Ascending aorta (tissue), 2 donors: ENCODE measurements at regions not wholly inside any gene's neighbourhood (a gene's known extent, or its start where the extent isn't known, plus 50 kb on each side); places are given as distances from the start of the nearest gene placed in this dataset.

Source experiments
- DNase-seq, 2 donors: peaks; one replicate each; pipeline ENCODE4 v3.0.0-alpha.2; 2019; ENCODE audit warnings: low spot score in 2 of 2
- H3K27ac ChIP-seq, 2 donors: fragments of 200-600 bp; sonication (generic); one replicate each; pipeline ENCODE4 v1.5.1; 2016 to 2017; ENCODE audit warnings: mild to moderate bottlenecking in 1 of 2
- H3K27me3 ChIP-seq: fragments of 200-600 bp; sonication (generic); one replicate; pipeline ENCODE4 v1.5.1; 2017
- H3K36me3 ChIP-seq, 2 donors: fragments of 200-600 bp; sonication (generic); one replicate each; pipeline ENCODE4 v1.5.1; 2016
- H3K4me1 ChIP-seq, 2 donors: fragments of 200-600 bp; sonication (generic); one replicate each; pipeline ENCODE4 v1.5.1; 2016 to 2017; ENCODE audit warnings: mild to moderate bottlenecking in 1 of 2
- H3K4me3 ChIP-seq, 2 donors: fragments of 200-600 bp; sonication (generic); one replicate each; pipeline ENCODE4 v1.5.1; 2016 to 2017; ENCODE audit warnings: mild to moderate bottlenecking in 1 of 2
- H3K9me3 ChIP-seq, 2 donors: fragments of 200-600 bp; sonication (generic); one replicate each; pipeline ENCODE4 v1.5.1; 2016
- intact Hi-C: fragments of 100-400 bp; cut with DNase I; formaldehyde crosslinking; loops from one replicate; pipeline ENCODE4 v1.15.1; 2023
- TF ChIP-seq, protein P1 (sequence below), 3 experiments: fragments of 200-600 bp in 2 of 3; fragments of 450-650 bp in 1 of 3; sonication (generic) in 2 of 3; IDR thresholded peaks; one replicate each; pipeline ENCODE4 v1.5.1; 2016 to 2019; ENCODE audit warnings: antibody characterized with exemption in 3 of 3, mild to moderate bottlenecking in 1 of 3, moderate library complexity in 1 of 3

DNA sequence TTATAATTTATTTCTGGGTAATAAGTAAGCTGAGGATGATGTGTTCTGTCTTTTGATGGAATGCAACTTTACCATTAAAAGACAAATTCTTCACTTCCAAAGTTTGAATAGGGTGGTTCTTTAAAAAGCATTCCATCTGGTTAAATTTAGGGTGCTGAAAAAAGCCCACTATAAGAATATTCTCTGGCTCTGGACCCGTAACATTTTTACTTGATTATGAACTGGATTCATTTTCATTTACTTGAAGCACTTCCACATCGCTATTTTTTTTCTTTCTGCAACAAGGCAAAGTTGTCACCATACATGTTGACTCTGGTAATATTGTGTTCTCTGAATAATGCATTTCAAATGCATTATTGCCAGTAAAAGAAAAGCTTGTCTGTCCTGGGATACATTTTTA lies 344.6 kb downstream of the SATB2 start:
- Histone ChIP-seq H3K36me3 (no peaks in the 10 kb centered on the region), H3K9me3 (no peaks in the 10 kb centered on the region), H3K4me1 (no peaks in the 10 kb centered on the region), H3K4me3 (no peak overlapping the region), H3K27me3 (no peaks in the 10 kb centered on the region), H3K27ac (no peak overlapping the region)
- intact Hi-C loops: no loop called here
- TF ChIP-seq, protein P1, sequence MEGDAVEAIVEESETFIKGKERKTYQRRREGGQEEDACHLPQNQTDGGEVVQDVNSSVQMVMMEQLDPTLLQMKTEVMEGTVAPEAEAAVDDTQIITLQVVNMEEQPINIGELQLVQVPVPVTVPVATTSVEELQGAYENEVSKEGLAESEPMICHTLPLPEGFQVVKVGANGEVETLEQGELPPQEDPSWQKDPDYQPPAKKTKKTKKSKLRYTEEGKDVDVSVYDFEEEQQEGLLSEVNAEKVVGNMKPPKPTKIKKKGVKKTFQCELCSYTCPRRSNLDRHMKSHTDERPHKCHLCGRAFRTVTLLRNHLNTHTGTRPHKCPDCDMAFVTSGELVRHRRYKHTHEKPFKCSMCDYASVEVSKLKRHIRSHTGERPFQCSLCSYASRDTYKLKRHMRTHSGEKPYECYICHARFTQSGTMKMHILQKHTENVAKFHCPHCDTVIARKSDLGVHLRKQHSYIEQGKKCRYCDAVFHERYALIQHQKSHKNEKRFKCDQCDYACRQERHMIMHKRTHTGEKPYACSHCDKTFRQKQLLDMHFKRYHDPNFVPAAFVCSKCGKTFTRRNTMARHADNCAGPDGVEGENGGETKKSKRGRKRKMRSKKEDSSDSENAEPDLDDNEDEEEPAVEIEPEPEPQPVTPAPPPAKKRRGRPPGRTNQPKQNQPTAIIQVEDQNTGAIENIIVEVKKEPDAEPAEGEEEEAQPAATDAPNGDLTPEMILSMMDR (IDR thresholded peaks at IDR 0.05): no peak
- no peak for DNase-seq

DNA sequence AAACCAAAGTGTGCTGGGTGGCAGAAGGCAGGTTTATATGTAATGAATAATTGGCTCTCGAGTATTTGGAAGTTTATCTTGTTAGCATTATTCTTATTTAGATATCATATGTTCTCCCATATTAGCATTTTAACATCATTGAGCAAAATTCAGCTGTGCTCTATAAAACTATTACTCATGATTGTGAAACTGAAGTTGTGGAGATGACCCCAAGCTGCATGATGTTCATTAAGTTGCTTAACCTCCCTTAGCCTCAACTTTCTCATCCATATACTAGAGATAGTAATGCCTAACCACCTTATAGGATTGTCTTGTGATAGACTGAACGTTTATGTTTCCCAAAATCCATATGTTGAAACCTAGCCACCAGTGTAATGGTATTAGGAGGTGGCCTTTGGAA lies 346.3 kb downstream of the SATB2 start:
- Histone ChIP-seq H3K4me3 (no peak overlapping the region), H3K27me3 (no peaks in the 10 kb centered on the region), H3K27ac (no peak overlapping the region), H3K9me3 (no peaks in the 10 kb centered on the region), H3K4me1 (no peaks in the 10 kb centered on the region), H3K36me3 (no peaks in the 10 kb centered on the region)
- TF ChIP-seq, protein P1 (IDR thresholded peaks at IDR 0.05): no peak
- DNase-seq: no peak
- intact Hi-C loops: no loop called here

DNA sequence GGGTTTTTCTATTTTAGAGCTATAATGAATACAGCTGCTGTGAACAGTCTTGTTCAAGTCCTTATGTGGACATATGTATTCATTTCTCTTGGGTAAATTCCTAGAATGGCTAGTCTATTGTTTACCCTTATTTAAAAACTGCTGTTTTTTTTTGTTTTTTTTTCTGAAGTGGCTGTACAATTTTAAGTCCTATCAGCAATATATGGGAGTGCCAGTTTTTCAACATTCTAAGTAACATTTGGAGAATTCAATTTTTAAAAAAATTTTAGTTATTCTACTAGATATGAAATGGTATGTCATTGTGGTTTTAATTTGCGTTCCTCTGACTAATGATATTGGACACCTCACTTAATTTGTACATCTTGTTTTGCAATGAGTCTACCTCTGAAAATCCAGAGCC lies 349.7 kb downstream of the SATB2 start:
- Histone ChIP-seq H3K27ac (no peak overlapping the region), H3K9me3 (no peaks in the 10 kb centered on the region), H3K4me3 (no peak overlapping the region), H3K27me3 (no peaks in the 10 kb centered on the region), H3K36me3 (no peaks in the 10 kb centered on the region), H3K4me1 (no peaks in the 10 kb centered on the region)
- TF ChIP-seq, protein P1 (IDR thresholded peaks at IDR 0.05): no peak
- no peak for DNase-seq
- intact Hi-C loops: no loop called here

DNA sequence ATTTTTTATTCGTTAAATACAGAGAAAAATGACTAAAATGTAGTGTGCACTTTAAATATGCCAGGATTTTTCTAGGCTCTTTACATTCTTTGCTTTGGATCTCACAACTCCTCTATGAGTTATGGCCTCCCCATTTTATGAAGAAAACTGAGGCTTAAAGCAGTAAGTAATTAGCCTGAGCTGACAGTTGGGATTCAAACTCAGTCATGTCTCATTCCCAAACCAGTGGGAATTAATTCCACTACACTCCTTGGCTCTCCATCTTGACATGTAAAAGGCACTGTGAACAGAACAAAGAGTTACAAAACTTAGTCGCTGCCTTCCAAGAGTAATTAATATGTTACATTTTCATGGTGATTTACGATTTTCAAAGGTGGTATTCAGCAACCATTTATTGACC lies 351.9 kb downstream of the SATB2 start:
- Histone ChIP-seq H3K4me1 (no peaks in the 10 kb centered on the region), H3K36me3 (no peaks in the 10 kb centered on the region), H3K9me3 (no peaks in the 10 kb centered on the region), H3K4me3 (no peak overlapping the region), H3K27me3 (no peaks in the 10 kb centered on the region), H3K27ac (no peak overlapping the region)
- no peak for DNase-seq
- intact Hi-C loops: no loop called here
- TF ChIP-seq, protein P1 (IDR thresholded peaks at IDR 0.05): no peak

DNA sequence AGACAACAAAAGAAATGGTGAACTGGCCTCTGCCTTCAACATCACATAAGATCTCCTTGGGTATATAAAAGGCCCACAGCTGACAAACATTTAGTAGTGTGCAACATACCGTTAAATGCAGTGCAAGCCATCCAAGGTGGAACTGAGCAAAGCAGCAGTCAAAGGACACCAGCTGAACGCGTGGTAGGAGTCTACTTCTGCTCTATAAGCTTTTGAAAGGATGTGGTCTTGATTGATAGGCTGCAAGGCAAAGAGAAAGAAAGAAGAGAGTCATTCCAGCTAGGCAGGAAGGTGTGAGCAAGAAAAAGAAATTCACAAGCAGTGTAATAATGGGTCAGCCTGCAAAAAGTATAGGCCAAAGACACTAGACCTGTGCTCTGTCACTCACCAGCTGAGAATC lies 356.3 kb downstream of the SATB2 start:
- no peaks in the 10 kb centered on the region for H3K36me3 ChIP-seq
- no peak overlapping the region for H3K27ac ChIP-seq
- intact Hi-C loops: no loop called here
- no peaks in the 10 kb centered on the region for H3K27me3 ChIP-seq
- no peak overlapping the region for H3K4me3 ChIP-seq
- TF ChIP-seq, protein P1 (IDR thresholded peaks at IDR 0.05): no peak
- H3K4me1 ChIP-seq: no peaks in the 10 kb centered on the region
- no peaks in the 10 kb centered on the region for H3K9me3 ChIP-seq
- no peak for DNase-seq
